ENCODE measurements at regions not wholly inside any gene's neighbourhood (a gene's known extent, or its start where the extent isn't known, plus 50 kb on each side); places are given as distances from the start of the nearest gene placed in this dataset.
"Not testable (repeated sequence)": the region's sequence is repeated elsewhere in the genome, so short reads cannot be mapped to it uniquely, and the experiment has no call there.

DNA sequence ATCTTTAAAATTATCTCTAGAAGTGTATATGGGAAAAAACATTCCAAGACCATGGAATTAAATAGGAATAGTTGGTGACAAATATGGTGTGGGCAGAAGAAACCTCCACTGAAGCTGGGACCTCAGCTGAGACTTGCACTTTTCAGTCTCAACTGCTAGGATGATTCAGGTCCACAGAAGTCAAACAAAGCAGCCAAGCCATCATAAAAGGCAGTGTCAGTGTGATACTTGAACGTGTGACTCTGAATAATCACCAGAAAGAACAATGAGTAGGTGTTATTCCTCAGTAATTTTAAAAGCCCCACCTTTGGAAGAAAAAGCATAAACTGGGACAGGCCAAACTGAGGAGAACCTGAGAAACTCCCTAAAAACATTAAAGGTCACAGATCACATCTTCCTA, 90.7 kb downstream of the ZNF281 start:
- no peak for DNase-seq

GRCh38 chr1:200317236-200317635, 92.6 kb downstream of the ZNF281 start:
- no peak for DNase-seq

DNA sequence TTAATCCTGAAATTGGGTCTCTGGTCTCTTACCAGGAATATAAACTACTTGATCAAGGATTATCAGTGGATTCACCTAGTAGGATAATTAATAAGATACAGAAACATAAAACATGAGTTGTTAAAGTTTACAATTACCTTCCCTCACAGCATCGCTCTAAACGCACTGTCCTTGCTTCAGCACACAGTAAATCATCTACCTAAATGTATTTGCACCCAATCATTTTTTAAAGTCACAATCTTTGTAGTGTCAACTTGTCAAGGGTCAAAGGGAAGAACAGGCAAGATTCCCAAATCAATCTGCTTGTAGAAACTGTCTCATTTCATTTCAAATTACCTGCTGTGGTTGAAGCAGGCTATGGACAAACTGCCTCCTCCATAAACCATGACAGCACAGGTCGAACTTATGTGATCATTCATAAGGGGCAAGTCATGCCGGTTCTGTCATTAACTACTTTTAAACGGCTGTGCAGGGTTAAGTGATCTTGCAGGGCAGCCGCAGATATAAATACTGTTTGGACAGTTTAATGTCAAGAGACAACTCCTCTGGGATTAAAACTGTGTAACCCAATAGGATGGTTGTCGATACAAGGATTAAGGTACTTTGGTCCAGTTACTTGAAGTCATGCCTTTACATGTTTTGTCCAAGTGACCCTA, 93.6 kb downstream of the ZNF281 start:
- no peak for DNase-seq

DNA sequence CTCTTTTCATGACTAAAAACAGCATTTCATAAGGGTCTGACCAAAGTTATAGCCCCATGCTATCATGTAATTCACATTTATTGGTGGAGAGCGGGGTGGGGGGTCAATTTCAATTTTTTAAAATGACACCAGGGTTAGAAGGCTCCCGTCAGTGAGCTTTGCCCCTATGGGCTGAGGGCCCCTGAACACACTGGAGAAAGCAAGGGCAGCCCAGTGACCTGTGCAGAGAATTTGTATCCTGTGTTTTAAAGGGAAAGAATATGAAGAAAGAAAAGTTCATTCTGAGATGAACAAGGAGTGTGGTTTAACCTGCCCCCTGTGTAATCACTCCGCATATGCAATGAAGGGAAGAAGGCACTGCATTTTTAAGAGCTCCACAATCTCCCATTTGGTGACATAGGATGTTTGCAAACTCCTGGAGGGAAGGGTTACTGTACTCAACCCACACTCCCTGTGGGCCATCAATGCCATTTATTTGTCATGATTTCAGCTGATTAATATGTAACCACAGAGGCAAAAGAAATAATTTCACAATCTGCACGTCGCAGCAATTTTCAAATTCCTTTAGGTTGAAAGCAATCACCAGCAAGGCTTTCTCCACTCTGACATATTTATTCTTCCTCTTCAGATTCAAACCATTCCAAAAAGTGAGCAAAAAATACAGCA, 95.6 kb downstream of the ZNF281 start:
- DNase-seq = no peak

DNA sequence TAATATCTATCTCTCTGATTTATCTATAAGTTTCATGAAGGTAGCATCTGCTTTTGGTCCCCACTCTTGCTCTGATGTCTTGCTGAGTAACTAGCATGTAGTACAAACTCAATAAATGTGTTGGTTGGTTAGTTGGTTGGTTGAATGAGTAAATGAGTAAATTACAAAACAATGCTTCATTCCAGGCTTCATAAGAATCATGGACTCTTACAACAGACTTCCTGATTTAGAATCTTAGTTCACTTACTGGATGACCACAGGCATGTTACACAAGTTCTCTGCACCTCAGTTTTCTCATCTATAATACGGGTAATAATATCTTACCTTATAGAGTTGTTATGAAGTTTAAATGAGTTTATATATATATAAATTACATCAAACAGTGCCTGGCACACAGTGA, 98.6 kb downstream of the ZNF281 start:
- DNase-seq = no peak

DNA sequence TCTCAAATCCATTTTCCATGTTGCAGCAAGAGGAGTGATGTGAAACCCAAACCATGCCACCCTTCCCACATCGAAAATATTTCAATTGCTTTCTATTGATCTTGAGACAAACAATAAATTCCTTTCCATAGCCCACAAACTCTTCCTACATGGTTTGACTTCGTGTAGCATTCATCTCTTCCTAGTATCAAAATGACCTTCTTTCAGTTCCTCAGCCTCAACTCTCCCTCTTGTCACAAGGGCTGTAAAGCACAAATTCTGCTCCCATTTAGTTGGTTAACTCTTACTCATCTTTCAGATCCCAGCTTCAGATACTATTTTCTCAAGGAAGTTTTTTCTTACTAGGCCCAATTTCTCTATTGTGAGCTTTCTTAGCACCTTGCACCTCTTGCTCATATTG, 99.0 kb downstream of the ZNF281 start:
- DNase-seq = no peak

- no peak for DNase-seq
Measured at GRCh38 chr1:200307755-200308066, 102.1 kb downstream of the ZNF281 start.

- DNase-seq = peak; percentile 12
Measured at GRCh38 chr1:200306944-200307754, 102.7 kb downstream of the ZNF281 start.

DNA sequence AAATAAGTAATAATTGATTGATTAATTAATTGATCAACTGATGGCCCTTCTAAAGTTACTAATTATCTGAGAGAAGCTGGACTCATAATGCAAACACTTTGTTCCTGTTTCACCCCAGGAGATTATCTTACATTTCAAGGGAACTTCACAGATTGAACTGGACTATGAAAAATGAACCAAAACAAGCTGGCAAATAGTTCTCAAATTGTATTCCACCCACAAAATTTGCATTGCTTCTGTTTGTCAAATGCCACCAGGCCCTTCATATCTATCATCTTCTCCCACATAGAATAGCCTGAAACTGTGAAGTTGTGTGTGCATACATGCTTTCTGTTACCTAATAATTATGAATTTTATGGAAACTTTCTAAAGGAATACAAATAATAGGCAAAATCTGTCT, 104.0 kb downstream of the ZNF281 start:
- DNase-seq = no peak

DNA sequence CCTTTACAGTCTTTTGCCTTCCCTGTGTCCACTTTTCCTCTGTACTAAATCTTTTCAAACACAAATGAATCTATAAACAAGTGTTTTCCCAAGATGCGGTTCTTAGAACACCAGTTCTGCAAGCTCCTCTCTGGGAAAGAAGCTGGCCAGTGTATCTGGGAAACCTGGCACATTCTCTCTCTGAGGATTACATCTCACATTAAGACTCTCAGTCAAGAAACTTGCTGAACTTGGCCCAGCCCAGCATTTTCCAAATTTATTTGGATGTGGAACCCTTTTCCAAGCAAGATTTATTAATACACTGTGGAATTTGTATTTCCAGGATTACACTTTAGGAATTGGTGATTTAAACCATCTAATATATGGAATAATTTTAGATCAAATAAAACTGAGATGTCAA, 105.7 kb downstream of the ZNF281 start:
- peak; percentile 75 for DNase-seq

DNA sequence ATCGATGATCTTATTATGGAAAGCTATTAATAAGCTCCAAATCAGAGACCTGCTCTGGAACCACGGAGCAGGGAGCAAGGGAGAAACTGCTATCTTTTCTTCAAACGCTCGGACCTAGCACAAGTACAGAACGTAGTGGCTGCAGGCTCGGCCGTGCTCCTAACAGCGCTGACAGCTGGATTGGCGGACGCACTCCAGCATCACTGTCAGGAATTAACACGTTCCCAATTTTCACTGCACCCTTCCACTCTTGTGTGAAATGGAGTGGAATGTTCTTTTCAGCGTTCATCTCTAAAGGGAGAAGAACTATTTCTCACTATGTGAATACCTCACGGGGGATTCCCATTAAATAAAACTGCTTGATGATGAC, 106.9 kb downstream of the ZNF281 start:
- peak; percentile 38 for DNase-seq

DNA sequence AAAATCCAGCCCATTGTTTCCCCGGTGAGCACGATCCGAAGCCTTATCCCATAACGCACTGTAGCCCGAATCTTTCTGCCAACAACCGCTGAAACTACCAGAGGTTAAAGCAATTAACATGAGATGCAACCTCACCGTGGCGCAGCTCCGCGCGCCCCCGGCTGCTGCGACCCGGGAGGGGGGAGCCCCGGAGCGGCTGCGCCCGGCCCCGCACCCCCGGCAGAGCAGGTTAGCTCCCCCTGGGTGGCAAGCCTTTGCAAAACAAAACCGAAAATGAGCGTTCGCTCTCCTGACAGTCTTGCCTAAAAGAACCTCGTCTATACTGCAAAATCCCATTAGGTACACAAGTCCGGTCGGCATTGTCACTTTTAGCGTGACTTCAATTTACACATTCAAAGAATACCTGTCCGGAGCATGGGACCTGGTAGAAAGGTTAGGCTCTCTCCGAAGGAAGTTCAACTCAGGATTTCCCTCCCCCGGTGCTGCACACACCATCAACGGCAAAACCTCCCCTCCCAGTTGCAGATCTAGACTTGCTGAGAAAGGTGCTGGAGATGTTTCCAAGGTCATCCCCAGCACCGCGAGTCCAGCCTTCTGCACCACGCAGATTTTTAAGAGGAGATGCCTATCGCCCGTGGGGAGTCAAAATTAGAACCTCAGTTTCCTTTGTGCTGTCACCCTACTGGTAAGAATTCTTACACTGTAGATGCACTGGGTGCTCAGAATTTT, 107.5 kb downstream of the ZNF281 start:
- peak; percentile 35 for DNase-seq

DNA sequence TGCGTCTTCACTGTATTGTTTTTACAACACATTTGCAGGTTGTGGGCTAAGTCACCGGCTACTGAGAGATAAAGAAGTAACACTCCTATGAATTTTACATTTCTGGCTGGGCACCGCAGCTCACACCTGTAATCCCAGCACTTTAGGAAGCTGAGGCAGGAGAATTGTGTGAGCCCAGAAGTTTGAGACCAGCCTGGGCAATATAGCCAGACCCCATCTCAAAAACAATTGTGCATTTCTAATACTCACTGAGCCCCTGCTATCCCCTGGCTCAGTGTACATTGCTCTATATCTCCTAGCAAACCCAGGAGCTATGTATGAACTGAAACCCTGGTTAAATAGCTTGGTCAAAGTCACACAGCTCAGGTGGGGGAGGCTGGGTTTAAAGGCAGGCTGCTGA, 108.7 kb downstream of the ZNF281 start:
- DNase-seq = no peak

DNA sequence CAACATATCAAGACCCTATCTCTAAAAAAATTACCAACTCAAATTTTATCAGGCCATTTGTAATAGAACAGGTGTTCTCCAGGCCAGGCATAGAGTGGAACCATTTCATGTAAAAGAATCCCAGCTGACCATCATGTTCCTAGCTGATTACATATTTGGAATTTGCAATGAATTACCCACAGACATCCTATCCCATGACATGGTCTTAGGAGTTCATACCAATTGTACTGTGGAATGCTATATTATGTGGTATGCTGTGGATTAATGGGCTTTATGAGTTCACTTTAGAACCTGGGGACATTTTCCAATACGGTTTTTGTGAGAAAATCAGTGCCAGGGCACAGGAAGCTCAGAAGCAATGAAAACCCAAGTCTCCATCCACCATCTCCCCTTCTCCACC, 110.3 kb downstream of the ZNF281 start:
- DNase-seq = no peak

DNA sequence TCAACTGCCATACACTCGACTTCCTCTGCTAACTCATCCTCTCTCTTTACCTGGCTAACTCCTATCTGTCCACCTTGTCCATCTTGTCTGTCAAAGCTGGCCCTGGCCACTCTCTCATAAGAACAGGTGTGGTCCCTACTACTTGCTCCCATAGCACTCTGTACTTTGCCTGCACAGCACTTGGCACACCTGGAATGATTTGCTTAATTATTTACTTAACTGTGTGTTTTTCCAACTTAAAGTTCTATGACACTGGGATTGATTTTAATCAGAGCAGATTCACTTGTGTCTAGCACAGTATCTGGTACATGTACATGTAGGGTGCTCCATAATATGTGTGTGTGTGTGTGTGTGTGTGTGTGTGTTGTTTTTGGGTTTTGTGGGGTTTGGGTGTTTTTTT, 111.6 kb downstream of the ZNF281 start:
- DNase-seq = no peak

GRCh38 chr1:200296091-200296661, 113.7 kb downstream of the ZNF281 start:
- DNase-seq = no peak

DNA sequence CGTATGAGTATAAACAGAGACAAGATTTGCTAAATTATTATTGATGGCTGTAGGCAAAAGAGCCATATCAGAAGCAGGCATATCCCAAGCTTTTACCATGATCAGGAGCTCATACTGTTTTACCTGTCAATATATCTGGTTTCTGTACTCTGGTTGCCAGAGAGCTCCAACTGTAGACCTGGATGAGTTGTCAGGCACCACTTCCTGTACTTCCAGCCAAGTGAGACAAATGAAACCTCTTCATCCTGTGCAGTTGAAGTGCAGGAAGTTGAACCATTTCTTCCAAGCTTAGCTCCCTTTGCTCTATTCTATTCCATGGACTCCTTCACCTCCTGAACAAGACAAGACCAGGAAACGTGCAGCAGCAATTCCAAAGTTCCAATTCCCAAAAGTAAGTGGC, 115.6 kb downstream of the ZNF281 start:
- no peak for DNase-seq

DNA sequence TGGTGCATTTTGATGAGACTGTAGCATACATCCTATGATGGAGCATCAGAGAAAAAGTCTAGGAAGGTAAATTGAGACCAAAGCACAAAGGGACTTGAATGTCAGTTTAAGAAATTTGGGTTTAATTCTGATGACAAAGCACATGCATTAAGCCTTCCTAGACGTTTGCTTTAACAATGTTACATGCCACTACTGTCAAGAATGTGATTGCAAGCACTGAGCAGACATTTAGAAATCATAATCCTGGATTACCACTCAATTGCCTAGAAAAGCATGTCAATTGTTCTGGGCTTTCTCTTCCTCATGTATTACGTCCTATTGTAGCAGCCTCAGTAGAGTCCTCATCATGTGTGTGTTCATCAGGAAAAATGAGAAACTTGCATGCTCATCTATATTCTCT, 117.1 kb downstream of the ZNF281 start:
- no peak for DNase-seq

DNA sequence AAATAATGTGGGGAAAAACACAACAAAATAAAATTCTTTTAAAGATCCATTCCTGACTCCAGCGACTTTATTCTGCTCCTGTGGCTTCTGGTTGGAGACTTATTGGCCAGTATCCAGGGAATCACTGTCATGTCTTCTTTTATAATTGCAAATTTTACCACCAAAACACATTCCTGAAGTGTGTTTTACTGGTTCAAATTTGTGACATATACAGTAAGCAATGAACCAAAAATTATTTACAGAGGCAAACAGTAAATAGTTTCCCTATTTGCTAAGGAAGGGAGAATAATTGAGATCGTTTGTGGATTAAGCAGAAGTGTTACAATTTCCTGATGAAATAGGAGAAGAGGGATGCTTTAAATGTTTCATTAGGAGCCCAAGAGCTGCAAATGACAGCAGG, 118.7 kb downstream of the ZNF281 start:
- no peak for DNase-seq

- no peak for DNase-seq
Measured at GRCh38 chr1:200290010-200290685, 119.7 kb downstream of the ZNF281 start.

- no peak for DNase-seq
Measured at GRCh38 chr1:200288226-200288625, 121.6 kb downstream of the ZNF281 start.

GRCh38 chr1:200284236-200284635, 125.6 kb downstream of the ZNF281 start:
- DNase-seq = not testable (repeated sequence)
